Nucleus accumbens (tissue), 56 donors: ENCODE measurements at regions not wholly inside any gene's neighbourhood (a gene's known extent, or its start where the extent isn't known, plus 50 kb on each side); places are given as distances from the start of the nearest gene placed in this dataset.
"Not testable (repeated sequence)": the region's sequence is repeated elsewhere in the genome, so short reads cannot be mapped to it uniquely, and the experiment has no call there.

Experiments
- DNase-seq, 56 donors: peaks; one replicate each; lab custom pipeline; 2025; lab: John Stamatoyannopoulos, UW

- no peak for DNase-seq
Measured at GRCh38 chr10:33073641-33074415, 115.8 kb upstream of the ITGB1 start.

GRCh38 chr10:33071857-33072256 lies 113.8 kb upstream of the ITGB1 start:
- no peak for DNase-seq

- DNase-seq = no peak
Measured at GRCh38 chr10:33070101-33070500, 112.1 kb upstream of the ITGB1 start.

GRCh38 chr10:33067917-33068316 lies 109.9 kb upstream of the ITGB1 start:
- no peak for DNase-seq

- no peak for DNase-seq
Measured at GRCh38 chr10:33067481-33067880, 109.5 kb upstream of the ITGB1 start.

- DNase-seq = no peak
Measured at GRCh38 chr10:33066558-33067236, 108.7 kb upstream of the ITGB1 start.

- DNase-seq = no peak
Measured at GRCh38 chr10:33065111-33065510, 107.1 kb upstream of the ITGB1 start.

GRCh38 chr10:33064706-33065105 lies 106.7 kb upstream of the ITGB1 start:
- no peak for DNase-seq

- DNase-seq = no peak
Measured at GRCh38 chr10:33057620-33058019, 99.6 kb upstream of the ITGB1 start.

GRCh38 chr10:33056828-33057596 lies 99.0 kb upstream of the ITGB1 start:
- DNase-seq = no peak

- no peak for DNase-seq
Measured at GRCh38 chr10:33055625-33056024, 97.6 kb upstream of the ITGB1 start.

- no peak for DNase-seq
Measured at GRCh38 chr10:33052915-33053810, 95.1 kb upstream of the ITGB1 start.

- DNase-seq = no peak
Measured at GRCh38 chr10:33052263-33052875, 94.3 kb upstream of the ITGB1 start.

GRCh38 chr10:33049963-33050920 lies 92.2 kb upstream of the ITGB1 start:
- DNase-seq = not testable (repeated sequence)

GRCh38 chr10:33048223-33048622 lies 90.2 kb upstream of the ITGB1 start:
- no peak for DNase-seq

- DNase-seq = no peak
Measured at GRCh38 chr10:33047655-33048054, 89.6 kb upstream of the ITGB1 start.

GRCh38 chr10:33046792-33047191 lies 88.8 kb upstream of the ITGB1 start:
- DNase-seq = no peak

GRCh38 chr10:33045421-33045820 lies 87.4 kb upstream of the ITGB1 start:
- DNase-seq = no peak

GRCh38 chr10:33042565-33042964 lies 84.5 kb upstream of the ITGB1 start:
- DNase-seq = no peak
